Spleen (tissue), 11 donors: ENCODE measurements at regions not wholly inside any gene's neighbourhood (a gene's known extent, or its start where the extent isn't known, plus 50 kb on each side); places are given as distances from the start of the nearest gene placed in this dataset.

Source experiments
- DNase-seq: peaks from one replicate; pipeline ENCODE4 v3.0.0-alpha.2; 2020
- H3K27ac ChIP-seq, 8 donors: fragments of 200-600 bp; sonication (generic) in 7 of 8; 1 replicate in 4 of 8; 2 replicates in 4 of 8; pipeline versions ENCODE4 v1.5.0 to v1.8.0; 2016 to 2021; ENCODE audit warnings: inconsistent platforms in 4 of 8, mild to moderate bottlenecking in 4 of 8, moderate library complexity in 1 of 8
- H3K27me3 ChIP-seq, 7 donors: fragments of 200-600 bp; sonication (generic) in 6 of 7; replicated peaks in 1 of 7; 1 replicate in 4 of 7; 2 replicates in 3 of 7; pipeline versions ENCODE4 v1.5.0 to v1.8.0; 2016 to 2021; ENCODE audit warnings: inconsistent platforms in 3 of 7, mild to moderate bottlenecking in 1 of 7
- H3K36me3 ChIP-seq, 6 donors: fragments of 200-600 bp; sonication (generic) in 5 of 6; 1 replicate in 4 of 6; 2 replicates in 2 of 6; pipeline versions ENCODE4 v1.5.0 to v1.8.0; 2016 to 2021; ENCODE audit warnings: inconsistent platforms in 2 of 6
- H3K4me1 ChIP-seq, 6 donors: fragments of 200-600 bp; sonication (generic) in 5 of 6; 1 replicate in 3 of 6; 2 replicates in 3 of 6; pipeline versions ENCODE4 v1.5.0 to v1.8.0; 2016 to 2021; ENCODE audit warnings: inconsistent platforms in 3 of 6
- H3K4me3 ChIP-seq, 8 donors: fragments of 200-600 bp; sonication (generic) in 7 of 8; 1 replicate in 4 of 8; 2 replicates in 4 of 8; pipeline versions ENCODE4 v1.5.0 to v1.8.0; 2016 to 2021; ENCODE audit warnings: inconsistent platforms in 4 of 8, mild to moderate bottlenecking in 4 of 8, moderate library complexity in 2 of 8
- H3K9me3 ChIP-seq, 8 donors: fragments of 200-600 bp; sonication (generic) in 7 of 8; 1 replicate in 4 of 8; 2 replicates in 4 of 8; pipeline versions ENCODE4 v1.5.0 to v1.8.0; 2016 to 2021; ENCODE audit warnings: inconsistent platforms in 4 of 8
- CTCF ChIP-seq, 11 experiments: fragments of 200-600 bp in 7 of 11; fragments of 450-650 bp in 4 of 11; sonication (generic) in 4 of 11; IDR thresholded peaks in 8 of 11; conservative IDR thresholded peaks in 3 of 11; 1 replicate in 7 of 11; 2 replicates in 4 of 11; pipeline versions ENCODE4 v1.4.0 to v1.8.0; 2016 to 2021; ENCODE audit warnings: antibody characterized with exemption in 11 of 11, inconsistent platforms in 4 of 11, mild to moderate bottlenecking in 1 of 11
- POLR2A ChIP-seq, 3 donors: fragments of 450-650 bp; IDR thresholded peaks; one replicate each; pipeline ENCODE4 v1.5.1; 2017; ENCODE audit warnings: antibody characterized with exemption in 3 of 3, mild to moderate bottlenecking in 1 of 3
- POLR2AphosphoS5 ChIP-seq, 3 donors: sonication (generic); formaldehyde crosslinking; IDR thresholded peaks; one replicate each; pipeline ENCODE4 v1.5.1; 2017; ENCODE audit warnings: antibody characterized with exemption in 3 of 3
- WGBS, 5 donors: extraction: QIAGEN DNeasy Blood & Tissue Kit in 3 of 5; methylation state at CpG; one replicate each; pipeline versions ENCODE4 v1.1.5 to v1.1.7; 2013 to 2018; 5-methylcytosine and 5-hydroxymethylcytosine counted together
- intact Hi-C: fragments of 100-400 bp; cut with DNase I; formaldehyde crosslinking; loops from one replicate; pipeline ENCODE4 v1.15.0; 2023; ENCODE audit warnings: low total_unique reads
- donor health status: healthy with polysubstance abuse.
- donor health status: DM: no; HTN: no; CAD: no; lungs with moderate emphysema.
- donor health status: DM: no; HTN: no; CAD: no.
- donor health status: Bipolar disorder and iron deficiency.
- donor health status: healthy.
- donor health status: DM: no; HTN: no; CAD: no.
- donor health status: DM: yes; HTN: yes; CAD: no.

GRCh38 chr3:104168386-104168785 is 1198.3 kb upstream of the ALCAM start:
- TF ChIP-seq CTCF (IDR thresholded peaks at IDR 0.05 in 8 of 11, conservative IDR thresholded peaks at IDR 0.05 in 3 of 11) (no peak), POLR2AphosphoS5 (IDR thresholded peaks at IDR 0.05) (no peak), POLR2A (IDR thresholded peaks at IDR 0.05) (no peak)
- H3K27me3 ChIP-seq: no peaks in the 10 kb centered on the region
- 74 to 88% (median 81%) methylated on average over 3 of the region's 3 CpGs for WGBS, 5 donors
- H3K4me3 ChIP-seq: no peak overlapping the region
- no peak for DNase-seq
- peaks cover 3 to 36% (median 26%) of the 10 kb centered on the region in 8 donors for H3K9me3 ChIP-seq
- intact Hi-C loops: no loop called here
- no peaks in the 10 kb centered on the region for H3K4me1 ChIP-seq
- H3K27ac ChIP-seq: no peak overlapping the region
- H3K36me3 ChIP-seq: no peaks in the 10 kb centered on the region

- TF ChIP-seq POLR2A (IDR thresholded peaks at IDR 0.05): no peak
- TF ChIP-seq POLR2AphosphoS5 (IDR thresholded peaks at IDR 0.05): no peak
- TF ChIP-seq CTCF (IDR thresholded peaks at IDR 0.05 in 8 of 11, conservative IDR thresholded peaks at IDR 0.05 in 3 of 11): no peak
- DNase-seq: no peak
- no peaks in the 10 kb centered on the region for H3K36me3 ChIP-seq
- no peaks in the 10 kb centered on the region for H3K27me3 ChIP-seq
- H3K27ac ChIP-seq: no peak overlapping the region
- H3K4me1 ChIP-seq: no peaks in the 10 kb centered on the region
- no peak overlapping the region for H3K4me3 ChIP-seq
- intact Hi-C loops: no loop called here
- 74 to 79% (median 77%) methylated on average over 3 of the region's 3 CpGs for WGBS, 5 donors
- H3K9me3 ChIP-seq: peaks cover 0 to 8% (median 0%) of the 10 kb centered on the region in 8 donors
Measured at GRCh38 chr3:104175696-104176095, 1191.0 kb upstream of the ALCAM start.

- Histone ChIP-seq H3K4me1 (no peaks in the 10 kb centered on the region), H3K4me3 (no peak overlapping the region), H3K9me3 (peaks cover 0 to 2% (median 0%) of the 10 kb centered on the region in 8 donors), H3K27ac (no peak overlapping the region), H3K36me3 (no peaks in the 10 kb centered on the region), H3K27me3 (no peaks in the 10 kb centered on the region)
- 51 to 86% (median 52%) methylated on average over 1 of the region's 1 CpG for WGBS, 5 donors
- no peak for DNase-seq
- TF ChIP-seq POLR2AphosphoS5 (IDR thresholded peaks at IDR 0.05) (no peak), POLR2A (IDR thresholded peaks at IDR 0.05) (no peak), CTCF (IDR thresholded peaks at IDR 0.05 in 8 of 11, conservative IDR thresholded peaks at IDR 0.05 in 3 of 11) (no peak)
- intact Hi-C loops: no loop called here
Measured at GRCh38 chr3:104176706-104177105, 1190.0 kb upstream of the ALCAM start.

- intact Hi-C loops: no loop called here
- H3K9me3 ChIP-seq: no peaks in the 10 kb centered on the region
- no peaks in the 10 kb centered on the region for H3K27me3 ChIP-seq
- H3K4me1 ChIP-seq: no peaks in the 10 kb centered on the region
- no peak overlapping the region for H3K4me3 ChIP-seq
- no peak for TF ChIP-seq POLR2AphosphoS5 (IDR thresholded peaks at IDR 0.05)
- TF ChIP-seq CTCF (IDR thresholded peaks at IDR 0.05 in 8 of 11, conservative IDR thresholded peaks at IDR 0.05 in 3 of 11): no peak
- TF ChIP-seq POLR2A (IDR thresholded peaks at IDR 0.05): no peak
- H3K36me3 ChIP-seq: no peaks in the 10 kb centered on the region
- 71 to 86% (median 73%) methylated on average over 3 of the region's 3 CpGs for WGBS, 5 donors
- H3K27ac ChIP-seq: no peak overlapping the region
- no peak for DNase-seq
Measured at GRCh38 chr3:104178680-104179079, 1188.0 kb upstream of the ALCAM start.
